Stromal cell of bone marrow (primary cell): ENCODE measurements at regions not wholly inside any gene's neighbourhood (a gene's known extent, or its start where the extent isn't known, plus 50 kb on each side); places are given as distances from the start of the nearest gene placed in this dataset.

Experiments
- DNase-seq: peaks from one replicate; pipeline ENCODE4 v3.0.0-alpha.2; 2012; ENCODE audit warnings: low read depth

- no peak for DNase-seq
Measured at GRCh38 chr7:155867280-155867679, 55.0 kb upstream of the SHH start.

- no peak for DNase-seq
Measured at GRCh38 chr7:155865830-155866525, 53.7 kb upstream of the SHH start.

- DNase-seq = no peak
Measured at GRCh38 chr7:155864991-155865690, 52.9 kb upstream of the SHH start.

- DNase-seq = no peak
Measured at GRCh38 chr7:155864271-155864985, 52.2 kb upstream of the SHH start.

- DNase-seq = no peak
Measured at GRCh38 chr7:155863721-155864151, 51.5 kb upstream of the SHH start.

- DNase-seq = no peak
Measured at GRCh38 chr7:155862123-155862892, 50.0 kb upstream of the SHH start.
